WERI-Rb-1 (cell line): ENCODE measurements at regions not wholly inside any gene's neighbourhood (a gene's known extent, or its start where the extent isn't known, plus 50 kb on each side); places are given as distances from the start of the nearest gene placed in this dataset.

Source experiments
- DNase-seq: peaks from one replicate; pipeline ENCODE4 v3.0.0-alpha.2; 2020
- H3K27ac ChIP-seq: fragments of 250-450 bp; sonication (Bioruptor Pico); 2 replicates; pipeline ENCODE4 v1.5.1; 2020; ENCODE audit warnings: mild to moderate bottlenecking, moderate library complexity
- H3K27me3 ChIP-seq: fragments of 250-450 bp; sonication (Bioruptor Pico); 2 replicates; pipeline ENCODE4 v1.5.1; 2021; ENCODE audit warnings: mild to moderate bottlenecking, low read depth, moderate library complexity; ENCODE audit not compliant: insufficient read depth, severe bottlenecking
- H3K36me3 ChIP-seq: fragments of 250-450 bp; sonication (Bioruptor Pico); 2 replicates; pipeline ENCODE4 v1.5.1; 2020; ENCODE audit warnings: mild to moderate bottlenecking, moderate library complexity
- H3K4me3 ChIP-seq: 2 replicates; pipeline ENCODE4 v1.5.1; 2011; ENCODE audit warnings: low read depth, mild to moderate bottlenecking, control low read depth, low read length
- H3K9me3 ChIP-seq: fragments of 250-450 bp; sonication (Bioruptor Pico); 2 replicates; pipeline ENCODE4 v1.5.1; 2021; ENCODE audit warnings: mild to moderate bottlenecking, moderate library complexity; ENCODE audit not compliant: severe bottlenecking
- CTCF ChIP-seq: IDR thresholded peaks from 2 replicates; pipeline ENCODE4 v1.5.1; 2011; ENCODE audit warnings: low read depth, mild to moderate bottlenecking, control low read depth, inconsistent platforms, low read length

GRCh38 chr4:176464748-176465147 is 145.0 kb downstream of the SPCS3 start:
- Histone ChIP-seq H3K27me3 (no peaks in the 10 kb centered on the region), H3K27ac (no peak overlapping the region), H3K9me3 (no peaks in the 10 kb centered on the region), H3K36me3 (no peaks in the 10 kb centered on the region), H3K4me3 (no peak overlapping the region)
- no peak for DNase-seq
- TF ChIP-seq CTCF = no peak

- no peaks in the 10 kb centered on the region for H3K27me3 ChIP-seq
- H3K27ac ChIP-seq = no peak overlapping the region
- no peak for TF ChIP-seq CTCF
- no peaks in the 10 kb centered on the region for H3K9me3 ChIP-seq
- H3K4me3 ChIP-seq = no peak overlapping the region
- no peak for DNase-seq
- H3K36me3 ChIP-seq = no peaks in the 10 kb centered on the region
These were observed 147.2 kb downstream of the SPCS3 start for GRCh38 chr4:176467001-176467400.

- no peaks in the 10 kb centered on the region for H3K27me3 ChIP-seq
- DNase-seq = no peak
- no peaks in the 10 kb centered on the region for H3K9me3 ChIP-seq
- no peak overlapping the region for H3K4me3 ChIP-seq
- TF ChIP-seq CTCF = no peak
- no peaks in the 10 kb centered on the region for H3K36me3 ChIP-seq
- no peak overlapping the region for H3K27ac ChIP-seq
These were observed 149.8 kb downstream of the SPCS3 start for GRCh38 chr4:176469546-176469945.

- no peak overlapping the region for H3K4me3 ChIP-seq
- H3K27ac ChIP-seq = no peak overlapping the region
- no peaks in the 10 kb centered on the region for H3K36me3 ChIP-seq
- DNase-seq = no peak
- H3K27me3 ChIP-seq = no peaks in the 10 kb centered on the region
- no peaks in the 10 kb centered on the region for H3K9me3 ChIP-seq
- TF ChIP-seq CTCF = no peak
These were observed 150.9 kb downstream of the SPCS3 start for GRCh38 chr4:176470671-176471070.

GRCh38 chr4:176475067-176475466 is 155.3 kb downstream of the SPCS3 start:
- TF ChIP-seq CTCF = no peak
- DNase-seq = no peak

GRCh38 chr4:176478076-176478475 is 158.3 kb downstream of the SPCS3 start:
- Histone ChIP-seq H3K4me3 (no peak overlapping the region), H3K9me3 (peaks cover 6% of the 10 kb centered on the region), H3K27me3 (no peaks in the 10 kb centered on the region), H3K27ac (no peak overlapping the region), H3K36me3 (no peaks in the 10 kb centered on the region)
- no peak for DNase-seq
- TF ChIP-seq CTCF = no peak

More at GRCh38 chr4:176475067-176475466, 155.3 kb downstream of the SPCS3 start:
- Histone ChIP-seq H3K9me3 (peaks cover 6% of the 10 kb centered on the region), H3K4me3 (no peak overlapping the region), H3K27ac (no peak overlapping the region), H3K36me3 (no peaks in the 10 kb centered on the region), H3K27me3 (no peaks in the 10 kb centered on the region)
